H1 (cell line): ENCODE measurements at regions not wholly inside any gene's neighbourhood (a gene's known extent, or its start where the extent isn't known, plus 50 kb on each side); places are given as distances from the start of the nearest gene placed in this dataset.

ENCODE experiments used
- ATF3 ChIP-seq: IDR thresholded peaks from 2 replicates; pipeline ENCODE4 v1.6.1; 2011; ENCODE audit warnings: low read depth, mild to moderate bottlenecking, low read length; ENCODE audit not compliant: insufficient read depth
- BACH1 ChIP-seq: IDR thresholded peaks from 2 replicates; pipeline ENCODE4 v1.6.1; 2012; ENCODE audit warnings: low read length, improper control_type of control experiment
- CTCF ChIP-seq, 3 experiments: IDR thresholded peaks; 1 replicate in 2 of 3; 2 replicates in 1 of 3; pipeline versions ENCODE4 v1.5.1 to v1.6.1; 2011; ENCODE audit warnings: low read length in 3 of 3, mild to moderate bottlenecking in 3 of 3, inconsistent platforms in 2 of 3, low read depth in 1 of 3, moderate library complexity in 1 of 3; ENCODE audit not compliant: insufficient read depth in 1 of 3; ENCODE audit errors: control extremely low read depth in 1 of 3
- EZH2 ChIP-seq: fragments of 200-600 bp; sonication (generic); IDR thresholded peaks from 2 replicates; pipeline ENCODE4 v1.7.1; 2012; ENCODE audit warnings: low read depth, mild to moderate bottlenecking, moderate library complexity, low read length, inconsistent platforms; ENCODE audit not compliant: severe bottlenecking
- HDAC2 ChIP-seq, 2 experiments: fragments of 300-600 bp in 1 of 2; sonication (generic) in 1 of 2; IDR thresholded peaks; 2 replicates each; pipeline ENCODE4 v1.6.1; 2011 to 2012; ENCODE audit warnings: low read depth in 2 of 2, low read length in 2 of 2, mild to moderate bottlenecking in 2 of 2, moderate library complexity in 2 of 2, borderline replicate concordance in 1 of 2, inconsistent platforms in 1 of 2
- JUN ChIP-seq: IDR thresholded peaks from 2 replicates; pipeline ENCODE4 v1.6.1; 2011; ENCODE audit warnings: low read depth, mild to moderate bottlenecking, improper control_type of control experiment, low read length
- KDM5A ChIP-seq: fragments of 200-600 bp; IDR thresholded peaks from 2 replicates; pipeline ENCODE4 v1.7.1; 2012; ENCODE audit warnings: mild to moderate bottlenecking, low read length, inconsistent platforms, mixed read lengths
- MAX ChIP-seq: IDR thresholded peaks from 2 replicates; pipeline ENCODE4 v1.6.1; 2012; ENCODE audit warnings: inconsistent platforms
- POLR2A ChIP-seq, 2 experiments: IDR thresholded peaks; 1 replicate in 1 of 2; 2 replicates in 1 of 2; pipeline ENCODE4 v1.6.1; 2011; ENCODE audit warnings: low read depth in 2 of 2, low read length in 2 of 2, mild to moderate bottlenecking in 2 of 2; ENCODE audit errors: control extremely low read depth in 1 of 2
- RNF2 ChIP-seq: fragments of 200-900, 300-1000 bp; sonication (generic); IDR thresholded peaks from 2 replicates; pipeline ENCODE4 v1.7.1; 2016; ENCODE audit warnings: borderline replicate concordance, low read depth, mild to moderate bottlenecking, antibody characterized with exemption, low read length; ENCODE audit not compliant: poor library complexity, severe bottlenecking; ENCODE audit errors: missing control alignments
- RXRA ChIP-seq: IDR thresholded peaks from 2 replicates; pipeline ENCODE4 v1.6.1; 2011; ENCODE audit warnings: low read depth, mild to moderate bottlenecking, low read length, moderate library complexity; ENCODE audit not compliant: insufficient read depth
- SRF ChIP-seq: IDR thresholded peaks from 2 replicates; pipeline ENCODE4 v1.6.1; 2011; ENCODE audit warnings: mild to moderate bottlenecking, low read depth, low read length, moderate library complexity
- SUZ12 ChIP-seq: fragments of 200-600 bp; sonication (generic); IDR thresholded peaks from 2 replicates; pipeline ENCODE4 v1.6.1; 2012; ENCODE audit warnings: mild to moderate bottlenecking, inconsistent platforms, low read length, moderate library complexity, mixed read lengths
- USF2 ChIP-seq: IDR thresholded peaks from 2 replicates; pipeline ENCODE4 v1.6.1; 2011; ENCODE audit warnings: low read length, improper control_type of control experiment

- TF ChIP-seq JUN (no peak), RNF2 (no peak), CTCF (IDR thresholded peaks at IDR 0.05; ENCODE audit: control extremely low read depth in 1 of 3, insufficient read depth in 1 of 3, low read depth in 1 of 3, low read length in 3 of 3) (no peak), EZH2 (no peak), POLR2A (IDR thresholded peaks at IDR 0.05; ENCODE audit: control extremely low read depth in 1 of 2, low read depth in 2 of 2, low read length in 2 of 2) (no peak), ATF3 (no peak), SRF (no peak), HDAC2 (IDR thresholded peaks at IDR 0.05; ENCODE audit: borderline replicate concordance in 1 of 2, low read depth in 2 of 2, low read length in 2 of 2) (no peak), KDM5A (no peak), RXRA (no peak), USF2 (no peak), MAX (no peak), BACH1 (no peak), SUZ12 (no peak)
These were observed 209.0 kb downstream of the ACTR3B start for GRCh38 chr7:152968514-152968913.
